ENCODE measurements at regions not wholly inside any gene's neighbourhood (a gene's known extent, or its start where the extent isn't known, plus 50 kb on each side); places are given as distances from the start of the nearest gene placed in this dataset.

- TF ChIP-seq RBM34 (IDR thresholded peaks at IDR 0.05; ENCODE audit: borderline replicate concordance, insufficient read depth, low read length) (no peak), CREB3L1 (IDR thresholded peaks at IDR 0.05; ENCODE audit: borderline replicate concordance, low read depth) (no peak), UBTF (IDR thresholded peaks at IDR 0.05; ENCODE audit: borderline replicate concordance in 1 of 2, low read depth in 2 of 2, low read length in 2 of 2) (no peak), HEY1 (CRISPR knock-in tag; IDR thresholded peaks at IDR 0.05; ENCODE audit: borderline replicate concordance) (no peak), ZNF23 (CRISPR knock-in tag; IDR thresholded peaks at IDR 0.05) (no peak), SIN3B (IDR thresholded peaks at IDR 0.05; ENCODE audit: low read depth) (no peak), ID3 (CRISPR knock-in tag; IDR thresholded peaks at IDR 0.05) (no peak), ID3 (tag; IDR thresholded peaks at IDR 0.05) (no peak), ZNF717 (CRISPR knock-in tag; IDR thresholded peaks at IDR 0.05) (no peak), ZNF347 (CRISPR knock-in tag; IDR thresholded peaks at IDR 0.05; ENCODE audit: low read depth) (no peak), MYC (IDR thresholded peaks at IDR 0.05; ENCODE audit: low read depth, low read length) (no peak), MYC (CRISPR knock-in tag; IDR thresholded peaks at IDR 0.05; ENCODE audit: borderline replicate concordance, low read depth) (no peak), GTF2A2 (tag; IDR thresholded peaks at IDR 0.05) (no peak)
Measured at GRCh38 chr17:77417575-77417974, 276.8 kb downstream of the SEC14L1 start (continued).
